ENCODE measurements at regions not wholly inside any gene's neighbourhood (a gene's known extent, or its start where the extent isn't known, plus 50 kb on each side); places are given as distances from the start of the nearest gene placed in this dataset.

DNA sequence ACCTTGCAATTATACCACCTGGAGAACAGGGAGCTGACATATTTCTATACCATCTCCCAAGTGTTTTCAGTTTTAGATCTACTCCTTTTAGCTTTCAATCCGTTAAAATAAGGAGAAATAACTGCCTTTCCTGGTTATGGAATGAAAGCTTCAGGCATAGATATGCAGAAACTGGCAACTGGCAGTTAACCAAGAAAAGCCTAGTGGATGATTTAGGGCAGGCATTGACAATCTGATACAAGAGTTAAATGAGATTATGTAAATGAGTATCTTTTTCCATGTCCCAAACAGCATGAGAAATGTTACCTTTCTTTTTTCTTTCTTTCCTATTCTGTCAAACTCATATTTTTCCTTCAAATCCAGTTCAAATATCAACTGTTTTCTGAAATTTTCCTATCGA is 689.1 kb upstream of the DPPA4 start:
- TF ChIP-seq, protein P1, sequence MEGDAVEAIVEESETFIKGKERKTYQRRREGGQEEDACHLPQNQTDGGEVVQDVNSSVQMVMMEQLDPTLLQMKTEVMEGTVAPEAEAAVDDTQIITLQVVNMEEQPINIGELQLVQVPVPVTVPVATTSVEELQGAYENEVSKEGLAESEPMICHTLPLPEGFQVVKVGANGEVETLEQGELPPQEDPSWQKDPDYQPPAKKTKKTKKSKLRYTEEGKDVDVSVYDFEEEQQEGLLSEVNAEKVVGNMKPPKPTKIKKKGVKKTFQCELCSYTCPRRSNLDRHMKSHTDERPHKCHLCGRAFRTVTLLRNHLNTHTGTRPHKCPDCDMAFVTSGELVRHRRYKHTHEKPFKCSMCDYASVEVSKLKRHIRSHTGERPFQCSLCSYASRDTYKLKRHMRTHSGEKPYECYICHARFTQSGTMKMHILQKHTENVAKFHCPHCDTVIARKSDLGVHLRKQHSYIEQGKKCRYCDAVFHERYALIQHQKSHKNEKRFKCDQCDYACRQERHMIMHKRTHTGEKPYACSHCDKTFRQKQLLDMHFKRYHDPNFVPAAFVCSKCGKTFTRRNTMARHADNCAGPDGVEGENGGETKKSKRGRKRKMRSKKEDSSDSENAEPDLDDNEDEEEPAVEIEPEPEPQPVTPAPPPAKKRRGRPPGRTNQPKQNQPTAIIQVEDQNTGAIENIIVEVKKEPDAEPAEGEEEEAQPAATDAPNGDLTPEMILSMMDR (conservative IDR thresholded peaks at IDR 0.05; ENCODE audit: low read length), result no peak
- no peak for DNase-seq (ENCODE audit: low read depth)
- no peak overlapping the region for H3K4me3 ChIP-seq (ENCODE audit: low read length)

DNA sequence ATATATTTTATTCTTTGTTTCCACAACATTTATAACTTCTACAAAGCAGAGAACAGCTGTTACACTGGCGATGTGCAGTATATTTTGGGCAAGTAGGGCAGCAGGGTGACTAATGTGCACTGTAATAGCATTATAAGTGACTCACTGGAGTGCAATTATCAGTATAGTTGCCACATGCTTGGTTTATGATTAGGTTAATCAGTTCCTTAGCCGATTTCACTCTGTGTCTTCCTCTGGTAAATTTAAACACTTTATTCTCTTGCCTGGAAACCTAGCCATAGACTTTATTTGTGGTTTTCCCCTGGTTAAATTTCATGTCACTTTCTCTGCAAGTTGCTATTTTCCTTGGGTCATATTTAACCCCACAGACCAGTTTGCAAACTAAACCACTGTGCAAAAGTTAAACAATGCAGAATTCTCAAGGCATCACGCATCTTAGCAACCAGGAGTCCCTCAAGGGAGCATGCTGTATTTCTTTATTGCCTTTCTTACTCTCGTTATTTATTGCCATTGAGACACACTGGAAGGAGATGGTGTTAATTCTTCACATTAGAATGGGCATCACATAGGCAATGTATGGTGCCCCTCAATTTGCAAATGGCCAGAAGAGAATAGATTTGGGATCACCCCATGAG is 690.2 kb upstream of the DPPA4 start:
- no peak overlapping the region for H3K4me3 ChIP-seq (ENCODE audit: low read length)
- DNase-seq (ENCODE audit: low read depth), result peak; percentile 76
- TF ChIP-seq, protein P1 (conservative IDR thresholded peaks at IDR 0.05; ENCODE audit: low read length), result no peak

DNA sequence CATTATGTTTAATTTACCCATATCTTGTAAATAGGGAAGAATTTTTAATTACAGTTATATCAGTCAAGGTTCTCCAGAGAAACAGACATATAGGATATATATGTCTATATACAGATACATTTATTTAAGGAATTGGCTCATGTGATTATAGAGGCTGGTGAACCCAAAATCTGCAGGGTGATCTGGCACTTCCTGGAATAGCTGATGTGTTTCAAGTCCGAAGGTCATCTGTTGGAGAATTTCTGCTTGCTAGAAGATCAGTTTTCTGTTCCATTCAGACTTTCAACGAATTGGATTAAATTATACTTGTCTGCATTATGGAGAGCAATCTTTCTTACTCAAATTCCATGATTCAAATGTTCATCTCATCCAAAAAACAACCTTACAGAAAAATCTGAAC is 694.6 kb upstream of the DPPA4 start:
- DNase-seq (ENCODE audit: low read depth), result no peak
- no peak overlapping the region for H3K4me3 ChIP-seq (ENCODE audit: low read length)
- TF ChIP-seq, protein P1 (conservative IDR thresholded peaks at IDR 0.05; ENCODE audit: low read length), result no peak

DNA sequence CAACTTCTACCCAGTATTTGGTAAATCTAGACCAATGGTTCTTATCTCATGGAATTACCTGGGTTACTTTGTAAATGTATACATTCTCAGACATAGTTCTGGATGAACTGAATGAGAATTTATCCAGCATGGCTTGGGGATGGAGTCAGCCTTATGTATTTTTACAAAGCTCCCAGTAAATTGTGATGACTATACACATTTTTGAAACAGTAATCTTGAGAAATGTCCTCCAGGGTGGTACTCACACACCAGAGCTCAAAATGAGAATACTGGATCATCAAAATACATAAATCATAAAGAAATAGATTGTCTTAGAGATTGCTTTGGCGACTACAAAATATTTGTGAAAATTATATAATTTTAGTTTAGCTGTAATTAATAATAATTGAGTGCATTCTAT is 722.1 kb upstream of the DPPA4 start:
- TF ChIP-seq, protein P1 (conservative IDR thresholded peaks at IDR 0.05; ENCODE audit: low read length), result no peak
- H3K4me3 ChIP-seq (ENCODE audit: low read length), result no peak overlapping the region
- DNase-seq (ENCODE audit: low read depth), result no peak

DNA sequence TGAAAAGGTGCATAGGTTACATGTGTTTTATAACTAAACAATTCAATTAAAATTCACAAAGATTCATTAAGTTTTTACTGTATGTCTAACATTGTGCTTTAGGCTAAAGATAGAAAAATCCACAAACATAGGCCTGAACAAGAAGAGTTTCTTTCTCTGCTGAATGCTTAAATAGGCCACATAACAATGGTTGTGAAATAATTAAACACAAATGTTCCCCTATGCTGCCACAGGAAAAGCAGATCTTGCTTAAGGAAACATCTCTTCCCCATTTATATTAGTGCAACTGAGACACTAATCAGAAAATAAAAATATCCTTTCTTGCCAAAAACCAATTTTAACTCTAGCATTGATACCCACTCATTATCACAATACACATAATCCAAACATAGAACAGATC is 725.4 kb upstream of the DPPA4 start:
- no peak overlapping the region for H3K4me3 ChIP-seq (ENCODE audit: low read length)
- DNase-seq (ENCODE audit: low read depth), result peak; percentile 57
- TF ChIP-seq, protein P1 (conservative IDR thresholded peaks at IDR 0.05; ENCODE audit: low read length), result no peak

DNA sequence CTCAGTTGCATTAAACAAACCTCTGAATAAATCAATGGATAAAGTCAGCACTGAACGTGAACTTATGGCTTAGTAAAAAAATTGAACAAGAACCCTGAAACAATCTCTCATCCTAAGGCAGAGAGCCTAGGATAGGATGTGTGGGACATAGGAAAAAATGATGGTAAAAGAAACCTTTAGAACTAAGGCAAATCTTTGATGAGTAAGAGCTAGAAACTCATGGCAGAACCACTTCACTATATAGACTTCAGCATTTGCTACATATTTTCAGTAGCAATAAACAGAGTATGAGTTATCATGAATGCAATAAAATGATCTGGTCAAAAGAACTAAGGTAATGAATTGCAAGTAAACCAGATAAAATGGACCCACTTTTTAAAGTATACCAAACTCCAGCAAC is 725.8 kb upstream of the DPPA4 start:
- no peak for DNase-seq (ENCODE audit: low read depth)
- TF ChIP-seq, protein P1 (conservative IDR thresholded peaks at IDR 0.05; ENCODE audit: low read length), result no peak
- H3K4me3 ChIP-seq (ENCODE audit: low read length), result no peak overlapping the region

DNA sequence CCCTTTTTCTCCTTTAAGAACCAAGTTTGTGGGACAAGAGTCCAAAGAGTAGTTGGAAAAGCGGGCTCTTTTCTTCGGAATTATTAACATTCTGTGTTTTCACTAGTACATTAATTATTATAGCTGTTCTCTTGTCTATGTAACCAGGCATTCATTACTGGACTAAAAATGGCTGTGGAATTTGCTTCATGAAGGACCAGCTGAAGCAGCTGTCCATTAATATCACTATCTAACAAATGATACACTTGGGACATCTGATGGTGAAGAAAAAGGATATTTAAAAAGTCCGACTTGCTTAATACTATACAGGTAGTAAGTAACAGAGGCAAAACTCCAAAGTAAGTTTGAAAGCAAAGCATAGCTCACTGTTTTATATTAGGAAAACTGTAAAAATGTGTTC is 728.9 kb upstream of the DPPA4 start:
- TF ChIP-seq, protein P1 (conservative IDR thresholded peaks at IDR 0.05; ENCODE audit: low read length), result no peak
- H3K4me3 ChIP-seq (ENCODE audit: low read length), result no peak overlapping the region

More for the DNA sequence above, 728.9 kb upstream of the DPPA4 start:
- DNase-seq (ENCODE audit: low read depth), result no peak
